Cerebellar cortex (tissue), 1 donor: ENCODE measurements at regions not wholly inside any gene's neighbourhood (a gene's known extent, or its start where the extent isn't known, plus 50 kb on each side); places are given as distances from the start of the nearest gene placed in this dataset.

ENCODE experiments used
- DNase-seq: peaks from one replicate; pipeline ENCODE4 v3.0.0-alpha.2; 2015; ENCODE audit warnings: low spot score

GRCh38 chr6:114556846-114557488 is 214.1 kb upstream of the HS3ST5 start:
- DNase-seq = no peak

- DNase-seq = no peak
Measured at GRCh38 chr6:114550316-114550715, 207.5 kb upstream of the HS3ST5 start.

GRCh38 chr6:114543696-114544095 is 200.9 kb upstream of the HS3ST5 start:
- DNase-seq = no peak

- no peak for DNase-seq
Measured at GRCh38 chr6:114541794-114542193, 199.0 kb upstream of the HS3ST5 start.

- DNase-seq = no peak
Measured at GRCh38 chr6:114537977-114538376, 195.2 kb upstream of the HS3ST5 start.

- DNase-seq = no peak
Measured at GRCh38 chr6:114534813-114535212, 192.0 kb upstream of the HS3ST5 start.

GRCh38 chr6:114524081-114524480 is 181.3 kb upstream of the HS3ST5 start:
- no peak for DNase-seq

- no peak for DNase-seq
Measured at GRCh38 chr6:114523508-114523907, 180.7 kb upstream of the HS3ST5 start.

- no peak for DNase-seq
Measured at GRCh38 chr6:114521926-114522325, 179.1 kb upstream of the HS3ST5 start.

- no peak for DNase-seq
Measured at GRCh38 chr6:114520976-114521375, 178.2 kb upstream of the HS3ST5 start.

GRCh38 chr6:114514170-114514569 is 171.3 kb upstream of the HS3ST5 start:
- DNase-seq = no peak

GRCh38 chr6:114471450-114471849 is 128.6 kb upstream of the HS3ST5 start:
- DNase-seq = no peak

GRCh38 chr6:114467931-114468330 is 125.1 kb upstream of the HS3ST5 start:
- no peak for DNase-seq

GRCh38 chr6:114465511-114465910 is 122.7 kb upstream of the HS3ST5 start:
- no peak for DNase-seq

- no peak for DNase-seq
Measured at GRCh38 chr6:114453737-114454276, 111.0 kb upstream of the HS3ST5 start.

GRCh38 chr6:114452785-114453401 is 110.1 kb upstream of the HS3ST5 start:
- no peak for DNase-seq

- no peak for DNase-seq
Measured at GRCh38 chr6:114450631-114451030, 107.8 kb upstream of the HS3ST5 start.

- no peak for DNase-seq
Measured at GRCh38 chr6:114449659-114450058, 106.8 kb upstream of the HS3ST5 start.

- DNase-seq = no peak
Measured at GRCh38 chr6:114446342-114446741, 103.5 kb upstream of the HS3ST5 start.

- DNase-seq = no peak
Measured at GRCh38 chr6:114445846-114446245, 103.0 kb upstream of the HS3ST5 start.

- no peak for DNase-seq
Measured at GRCh38 chr6:114439411-114439810, 96.6 kb upstream of the HS3ST5 start.

GRCh38 chr6:114437235-114437634 is 94.4 kb upstream of the HS3ST5 start:
- DNase-seq = no peak

- no peak for DNase-seq
Measured at GRCh38 chr6:114436691-114437090, 93.9 kb upstream of the HS3ST5 start.

- no peak for DNase-seq
Measured at GRCh38 chr6:114435985-114436384, 93.2 kb upstream of the HS3ST5 start.
